HG03378 (cell line): ENCODE measurements at regions not wholly inside any gene's neighbourhood (a gene's known extent, or its start where the extent isn't known, plus 50 kb on each side); places are given as distances from the start of the nearest gene placed in this dataset.

Experiments
- ATAC-seq: cut with Tn5 transposase; IDR thresholded peaks from one replicate; pipeline ENCODE4 v1.9.1; 2021; ENCODE audit warnings: mild to moderate bottlenecking, moderate library complexity; ENCODE audit not compliant: unreplicated experiment

DNA sequence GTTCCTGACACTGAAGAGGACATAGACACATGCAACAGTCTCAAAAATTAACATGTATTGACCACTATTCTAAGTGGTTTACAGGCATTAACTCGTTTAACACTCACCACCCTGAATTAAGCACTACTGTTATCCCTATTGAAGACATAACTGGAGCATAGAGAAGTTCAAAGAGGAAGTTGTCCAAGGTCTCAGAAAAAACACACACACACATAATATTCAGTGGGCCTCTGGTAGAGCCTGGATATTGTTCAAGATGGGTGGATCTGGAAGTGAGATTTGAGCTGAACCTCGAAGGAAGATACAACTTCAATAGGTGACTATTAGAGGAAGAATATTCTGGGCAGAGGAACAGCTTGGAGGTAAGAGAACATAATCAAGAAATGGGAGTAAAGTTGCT, 334.9 kb downstream of the HNRNPD start:
- ATAC-seq: no peak

DNA sequence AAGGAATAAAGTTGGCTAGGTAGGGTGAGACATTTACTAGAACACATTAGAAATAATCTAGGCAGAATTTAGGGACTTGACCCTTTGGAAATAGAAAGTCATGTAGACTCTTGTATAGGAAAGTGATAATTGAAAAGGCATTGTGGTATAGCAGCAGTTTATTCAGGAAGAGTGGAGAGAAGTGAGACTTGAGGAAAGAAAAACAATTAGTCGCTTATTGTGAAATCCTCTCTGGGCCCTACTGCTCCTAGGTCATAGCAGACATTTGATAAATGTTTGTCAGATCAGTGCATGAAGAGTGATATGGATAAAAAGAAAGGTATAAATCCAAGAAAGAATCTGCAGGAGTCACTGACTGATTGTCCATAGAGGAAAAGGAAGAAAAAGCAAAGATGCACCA, 337.6 kb downstream of the HNRNPD start:
- no peak for ATAC-seq

DNA sequence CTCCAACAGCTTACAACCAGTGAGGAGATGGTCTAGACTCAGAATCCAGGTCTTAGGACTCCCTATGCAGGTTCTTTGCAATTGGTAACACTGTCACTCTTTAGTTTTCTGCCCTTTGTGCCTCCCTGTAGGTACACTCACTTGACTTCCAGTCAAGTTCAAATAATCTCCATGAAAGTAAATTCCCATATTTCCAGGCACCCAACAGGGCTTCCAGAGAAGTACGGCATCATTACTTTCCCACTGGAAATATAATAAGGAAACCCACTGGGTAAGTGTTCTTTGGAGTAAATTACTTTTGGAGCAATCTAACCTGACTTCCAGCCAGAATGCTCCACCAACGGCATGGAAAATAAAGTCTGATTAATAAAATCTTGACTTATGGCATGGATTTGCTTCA, 338.9 kb downstream of the HNRNPD start:
- ATAC-seq: no peak

GRCh38 chr4:82033862-82034261, 339.9 kb downstream of the HNRNPD start:
- no peak for ATAC-seq

- ATAC-seq: no peak
Measured at GRCh38 chr4:82031376-82031927, 342.3 kb downstream of the HNRNPD start.

DNA sequence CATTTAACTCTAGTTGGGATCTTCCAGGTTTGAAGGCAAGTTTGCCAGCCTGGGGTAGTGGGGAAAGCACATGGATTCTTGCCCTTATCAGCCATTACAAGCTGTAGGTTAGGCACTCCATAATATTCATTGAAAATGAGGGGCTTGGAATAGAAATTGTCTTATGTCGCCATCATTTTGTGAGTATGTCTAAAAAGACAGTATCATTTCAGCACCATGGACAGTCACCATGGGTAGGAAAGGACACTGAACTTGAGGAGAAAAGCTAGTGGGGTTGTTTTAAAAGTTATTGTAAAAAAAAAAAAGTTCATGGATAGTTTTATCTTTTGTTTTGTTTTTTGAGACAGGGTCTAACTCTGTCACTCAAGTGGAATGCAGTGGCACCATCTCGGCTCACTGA, 356.1 kb downstream of the HNRNPD start:
- ATAC-seq: no peak

GRCh38 chr4:82005158-82005557, 368.6 kb downstream of the HNRNPD start:
- no peak for ATAC-seq

DNA sequence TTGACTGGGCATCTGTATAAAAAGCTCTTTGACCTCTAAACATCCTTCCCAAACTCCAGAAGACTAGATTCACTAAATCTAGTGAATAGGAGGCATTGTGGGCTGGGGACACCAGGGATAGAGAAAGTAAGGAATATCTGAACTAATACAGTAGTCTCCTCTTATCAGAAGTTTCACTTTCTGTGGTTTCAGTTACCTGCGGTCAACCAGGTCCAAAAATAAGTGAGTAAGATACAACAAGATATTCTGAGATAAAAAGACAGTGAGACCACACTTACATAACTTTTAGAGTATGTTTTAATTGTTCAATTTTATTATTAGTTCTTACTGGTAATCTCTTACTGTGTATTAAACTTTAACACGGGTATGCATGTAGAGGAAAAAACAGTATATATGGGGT, 376.5 kb downstream of the HNRNPD start:
- no peak for ATAC-seq

DNA sequence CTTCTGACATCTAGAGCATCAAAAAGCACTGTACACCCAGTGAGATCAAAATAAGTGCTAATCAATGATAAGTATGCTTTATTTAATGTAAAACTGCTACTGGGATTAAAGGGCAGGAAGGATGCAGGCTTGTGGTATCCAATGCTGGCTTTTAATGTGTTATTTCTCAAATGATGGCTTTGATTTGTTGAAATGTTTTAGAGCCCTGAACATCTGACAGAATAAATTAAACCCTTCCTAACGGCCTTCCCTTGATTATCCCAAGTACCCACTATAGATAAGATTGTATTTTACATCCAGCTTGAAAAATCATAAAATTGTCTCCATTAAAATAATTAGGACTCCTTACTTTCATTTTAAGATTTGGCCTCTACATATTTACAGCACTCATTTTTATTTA, 382.9 kb downstream of the HNRNPD start:
- ATAC-seq: no peak

GRCh38 chr4:81990211-81990610, 383.6 kb downstream of the HNRNPD start:
- ATAC-seq: no peak

- ATAC-seq: no peak
Measured at GRCh38 chr4:81989202-81989601, 384.6 kb downstream of the HNRNPD start.

DNA sequence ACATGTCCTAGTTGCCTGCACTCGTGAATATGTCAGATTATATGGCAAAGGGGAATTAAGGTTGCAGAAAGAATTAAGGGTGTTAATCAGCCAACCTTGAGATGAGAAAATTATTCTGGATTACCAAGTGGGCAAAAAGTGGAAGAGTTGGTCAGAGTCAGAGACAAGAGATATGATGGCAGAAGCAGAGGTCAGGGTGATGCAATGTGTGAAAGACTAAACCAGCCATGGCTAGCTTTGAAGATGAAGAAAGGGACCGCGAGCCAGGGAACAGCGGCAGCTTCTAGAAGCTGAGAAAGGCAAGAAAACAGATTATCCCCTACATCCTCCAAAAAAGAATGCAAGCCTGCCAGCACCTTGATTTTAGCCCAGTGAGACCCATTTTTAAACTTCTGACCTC, 385.6 kb downstream of the HNRNPD start:
- ATAC-seq: no peak

DNA sequence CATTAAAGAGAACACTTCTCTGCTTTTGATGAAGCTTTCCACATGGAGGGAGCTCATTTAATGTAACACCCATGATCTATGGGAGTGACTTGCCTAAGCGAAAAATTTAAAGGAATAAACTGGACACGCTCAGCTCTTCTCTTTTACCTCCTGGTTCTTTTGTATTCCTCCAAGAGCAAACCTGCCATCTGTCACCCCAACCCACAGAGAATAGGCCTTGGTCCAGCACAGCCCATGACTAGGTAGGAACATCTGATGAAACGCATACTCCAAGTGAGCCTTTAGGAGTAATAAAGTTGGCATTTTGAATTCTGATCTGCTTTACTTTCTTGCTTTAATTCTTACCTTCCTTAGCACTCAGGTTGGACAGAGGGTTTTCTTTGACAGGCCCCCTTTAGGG, 389.0 kb downstream of the HNRNPD start:
- no peak for ATAC-seq

DNA sequence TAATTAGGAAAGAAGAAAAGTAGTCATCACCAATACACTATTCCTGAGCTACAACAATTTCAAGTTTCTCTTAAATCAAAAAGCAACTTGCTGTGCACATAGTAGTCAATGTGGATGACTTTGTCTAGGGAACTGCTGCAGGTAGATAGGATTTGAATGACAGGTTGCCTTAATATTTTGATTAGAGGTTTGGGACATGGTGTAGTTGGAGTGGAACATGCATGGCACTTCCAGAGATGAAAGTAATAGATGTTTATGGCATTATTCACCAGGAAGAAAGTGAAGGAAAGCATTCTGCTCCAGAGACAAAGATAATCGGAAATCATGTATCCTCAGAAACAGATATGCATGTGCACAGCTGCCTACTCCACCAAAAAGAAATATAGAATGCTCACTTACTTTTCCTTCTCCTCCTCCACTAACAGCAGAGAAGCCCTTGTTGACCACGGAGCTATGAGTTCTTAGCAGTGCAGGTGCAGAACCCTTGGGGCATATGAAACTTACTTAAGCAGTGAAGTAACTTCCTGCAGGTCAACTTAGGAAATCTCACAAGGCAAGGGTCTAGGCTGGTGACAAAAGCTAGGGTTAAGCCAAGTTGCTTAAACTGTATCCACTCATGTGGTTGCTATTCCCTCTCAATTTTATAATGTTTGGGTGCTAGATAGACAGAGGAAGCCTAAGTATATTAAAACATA, 390.8 kb downstream of the HNRNPD start:
- ATAC-seq: no peak

GRCh38 chr4:81981218-81981617, 392.6 kb downstream of the HNRNPD start:
- ATAC-seq: no peak

DNA sequence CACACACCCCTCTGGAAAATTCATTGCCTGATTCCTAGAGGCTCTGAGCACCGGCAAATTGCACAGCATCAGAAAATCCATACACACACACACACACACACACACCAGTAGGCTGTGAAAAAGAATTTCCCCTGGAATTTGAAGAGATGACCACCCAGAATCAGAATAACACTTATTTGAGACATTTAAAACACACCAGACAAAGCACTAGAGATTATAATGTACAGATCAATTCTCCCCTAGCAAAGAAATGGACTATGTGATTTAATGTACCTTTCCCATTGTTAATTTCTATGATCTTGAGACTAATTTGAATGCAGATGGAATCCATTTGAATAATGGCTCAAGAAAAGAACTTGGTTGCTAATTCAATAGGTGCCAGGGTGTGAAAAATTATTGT, 399.3 kb downstream of the HNRNPD start:
- no peak for ATAC-seq

GRCh38 chr4:81971637-81972381, 402.0 kb downstream of the HNRNPD start:
- ATAC-seq: no peak

- ATAC-seq: no peak
Measured at GRCh38 chr4:81971061-81971460, 402.7 kb downstream of the HNRNPD start.

- no peak for ATAC-seq
Measured at GRCh38 chr4:81970454-81970853, 403.3 kb downstream of the HNRNPD start.

DNA sequence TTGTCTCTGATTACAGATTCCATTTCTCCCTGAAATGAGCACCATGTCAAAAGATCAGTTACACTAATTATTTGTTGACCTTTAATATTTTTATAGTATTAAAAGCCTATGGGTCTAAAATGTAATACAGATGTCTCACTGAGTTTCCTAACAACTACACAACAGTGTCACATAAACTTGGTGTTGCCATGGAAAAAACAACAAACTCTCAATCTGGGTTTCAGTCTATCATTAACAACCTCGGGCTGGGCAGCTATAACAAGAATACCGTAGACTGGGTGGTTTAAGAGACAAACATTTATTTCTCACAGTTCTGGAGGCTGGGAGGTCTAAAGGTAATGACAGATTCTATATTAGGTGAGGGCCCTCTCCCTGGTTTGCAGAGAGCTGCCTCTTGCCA, 407.1 kb downstream of the HNRNPD start:
- ATAC-seq: no peak

DNA sequence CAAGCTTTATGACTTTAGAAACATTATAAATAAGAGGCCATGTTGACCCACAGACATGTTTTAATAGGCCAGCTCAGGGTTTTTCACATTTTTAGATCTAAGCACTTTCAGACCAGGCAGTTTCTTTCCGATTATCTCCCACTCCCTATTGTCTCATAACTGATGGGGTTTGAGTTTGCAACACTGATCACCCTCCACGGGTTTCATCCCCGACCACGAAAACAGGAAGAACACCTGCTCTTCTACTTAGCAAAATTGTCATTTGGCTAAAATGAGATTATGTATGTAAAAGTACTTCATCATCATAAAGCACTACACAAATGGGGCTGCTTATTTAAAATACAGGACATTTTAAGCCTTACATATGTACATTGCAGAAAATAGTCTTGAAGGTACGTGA, 407.9 kb downstream of the HNRNPD start:
- no peak for ATAC-seq

DNA sequence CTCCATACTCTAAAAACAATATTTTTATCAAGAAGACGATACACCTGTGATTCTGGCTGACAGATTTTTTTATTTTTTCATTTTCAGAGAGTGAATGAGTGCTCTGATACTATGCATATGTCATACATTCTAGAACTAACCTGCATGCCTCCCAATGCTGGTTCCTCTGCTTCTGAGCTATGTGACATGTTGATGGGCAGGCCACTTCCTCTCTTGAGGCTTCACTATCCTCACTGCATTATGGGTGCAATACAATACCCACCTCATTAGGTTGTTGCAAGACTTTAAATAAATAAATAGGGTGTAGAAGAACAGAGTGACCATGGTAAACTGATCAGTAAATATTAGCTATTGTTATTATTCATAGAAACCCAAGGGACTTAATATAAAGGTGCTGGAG, 408.3 kb downstream of the HNRNPD start:
- no peak for ATAC-seq

GRCh38 chr4:81963763-81964020, 410.1 kb downstream of the HNRNPD start:
- ATAC-seq: no peak
